ENCODE measurements at regions not wholly inside any gene's neighbourhood (a gene's known extent, or its start where the extent isn't known, plus 50 kb on each side); places are given as distances from the start of the nearest gene placed in this dataset.

DNA sequence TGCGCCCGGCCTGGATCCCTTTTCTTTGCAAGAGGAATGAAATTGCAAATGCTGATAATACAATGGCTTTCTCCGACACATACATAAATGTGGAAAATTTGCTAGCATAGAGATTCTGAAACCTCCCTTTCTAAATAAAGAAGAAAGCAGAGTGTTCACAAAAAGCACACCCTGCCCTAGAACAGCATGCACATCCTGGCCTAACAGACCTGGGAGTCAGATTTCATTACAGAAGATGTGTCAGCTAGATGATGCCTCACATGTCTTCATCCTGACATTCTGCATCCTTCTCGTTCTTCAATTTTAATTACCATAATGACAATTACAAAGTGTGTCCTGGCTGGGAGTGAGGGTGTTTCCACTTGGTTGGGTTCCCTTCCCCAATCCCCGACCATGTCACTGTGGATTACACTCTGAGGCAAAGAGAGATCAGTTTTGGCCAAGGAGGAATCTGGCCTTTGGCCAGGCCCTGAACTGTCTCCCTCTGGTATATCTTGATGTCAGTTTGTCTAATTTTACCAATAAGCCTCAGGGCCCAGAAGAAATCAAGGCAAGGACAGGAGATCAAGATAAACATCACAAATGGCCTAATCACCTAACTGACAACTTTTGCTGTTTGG lies 104.9 kb upstream of the SPATA12 start:
- TF ChIP-seq, protein P1, sequence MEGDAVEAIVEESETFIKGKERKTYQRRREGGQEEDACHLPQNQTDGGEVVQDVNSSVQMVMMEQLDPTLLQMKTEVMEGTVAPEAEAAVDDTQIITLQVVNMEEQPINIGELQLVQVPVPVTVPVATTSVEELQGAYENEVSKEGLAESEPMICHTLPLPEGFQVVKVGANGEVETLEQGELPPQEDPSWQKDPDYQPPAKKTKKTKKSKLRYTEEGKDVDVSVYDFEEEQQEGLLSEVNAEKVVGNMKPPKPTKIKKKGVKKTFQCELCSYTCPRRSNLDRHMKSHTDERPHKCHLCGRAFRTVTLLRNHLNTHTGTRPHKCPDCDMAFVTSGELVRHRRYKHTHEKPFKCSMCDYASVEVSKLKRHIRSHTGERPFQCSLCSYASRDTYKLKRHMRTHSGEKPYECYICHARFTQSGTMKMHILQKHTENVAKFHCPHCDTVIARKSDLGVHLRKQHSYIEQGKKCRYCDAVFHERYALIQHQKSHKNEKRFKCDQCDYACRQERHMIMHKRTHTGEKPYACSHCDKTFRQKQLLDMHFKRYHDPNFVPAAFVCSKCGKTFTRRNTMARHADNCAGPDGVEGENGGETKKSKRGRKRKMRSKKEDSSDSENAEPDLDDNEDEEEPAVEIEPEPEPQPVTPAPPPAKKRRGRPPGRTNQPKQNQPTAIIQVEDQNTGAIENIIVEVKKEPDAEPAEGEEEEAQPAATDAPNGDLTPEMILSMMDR (IDR thresholded peaks at IDR 0.05; ENCODE audit: insufficient read depth, low read length, poor library complexity, severe bottlenecking), result no peak
- no peak for TF ChIP-seq EZH2phosphoT487 (conservative IDR thresholded peaks at IDR 0.05; ENCODE audit: low read length)

All from SU-DHL-6 (cell line).